GM19240 (cell line): ENCODE measurements at regions not wholly inside any gene's neighbourhood (a gene's known extent, or its start where the extent isn't known, plus 50 kb on each side); places are given as distances from the start of the nearest gene placed in this dataset.

ENCODE experiments used
- DNase-seq: peaks from one replicate; pipeline ENCODE4 v3.0.0; 2011; ENCODE audit warnings: low spot score; ENCODE audit not compliant: insufficient read length

DNA sequence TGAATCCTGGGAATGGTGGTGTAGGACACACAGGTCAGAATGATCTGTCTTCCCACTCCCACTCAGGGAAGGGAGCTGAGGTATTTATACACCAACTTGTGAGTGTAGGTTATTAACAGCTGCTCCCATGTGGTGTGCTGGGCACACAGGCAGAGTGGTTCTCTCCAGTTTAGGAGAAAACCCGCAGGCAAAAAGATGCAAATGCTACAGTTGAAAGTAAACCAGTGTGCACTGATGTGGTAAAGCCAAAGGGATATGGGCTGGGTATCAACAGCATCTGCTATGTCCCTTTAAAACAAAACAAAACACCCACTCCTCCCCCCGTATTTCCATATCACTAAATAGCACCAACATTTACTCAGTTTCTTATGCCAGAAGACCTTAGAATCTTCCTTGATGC, 75.4 kb upstream of the SYT13 start:
- no peak for DNase-seq

DNA sequence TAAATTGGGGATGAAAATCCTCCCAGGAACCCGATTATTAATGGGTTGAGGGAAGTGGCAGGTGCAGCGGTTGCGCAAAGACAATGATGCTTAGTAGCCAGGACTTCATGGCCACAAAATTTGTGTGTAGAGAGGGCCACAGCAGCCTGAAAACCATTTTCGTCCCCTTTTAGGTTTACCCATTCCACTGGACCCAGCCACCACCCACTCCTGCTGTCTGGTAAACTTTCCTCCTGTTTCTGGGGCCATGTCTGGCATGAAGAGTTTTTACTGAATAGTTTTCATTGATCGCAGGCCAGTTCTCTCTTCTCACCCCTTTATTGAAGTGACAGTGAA, 69.5 kb upstream of the SYT13 start:
- no peak for DNase-seq

DNA sequence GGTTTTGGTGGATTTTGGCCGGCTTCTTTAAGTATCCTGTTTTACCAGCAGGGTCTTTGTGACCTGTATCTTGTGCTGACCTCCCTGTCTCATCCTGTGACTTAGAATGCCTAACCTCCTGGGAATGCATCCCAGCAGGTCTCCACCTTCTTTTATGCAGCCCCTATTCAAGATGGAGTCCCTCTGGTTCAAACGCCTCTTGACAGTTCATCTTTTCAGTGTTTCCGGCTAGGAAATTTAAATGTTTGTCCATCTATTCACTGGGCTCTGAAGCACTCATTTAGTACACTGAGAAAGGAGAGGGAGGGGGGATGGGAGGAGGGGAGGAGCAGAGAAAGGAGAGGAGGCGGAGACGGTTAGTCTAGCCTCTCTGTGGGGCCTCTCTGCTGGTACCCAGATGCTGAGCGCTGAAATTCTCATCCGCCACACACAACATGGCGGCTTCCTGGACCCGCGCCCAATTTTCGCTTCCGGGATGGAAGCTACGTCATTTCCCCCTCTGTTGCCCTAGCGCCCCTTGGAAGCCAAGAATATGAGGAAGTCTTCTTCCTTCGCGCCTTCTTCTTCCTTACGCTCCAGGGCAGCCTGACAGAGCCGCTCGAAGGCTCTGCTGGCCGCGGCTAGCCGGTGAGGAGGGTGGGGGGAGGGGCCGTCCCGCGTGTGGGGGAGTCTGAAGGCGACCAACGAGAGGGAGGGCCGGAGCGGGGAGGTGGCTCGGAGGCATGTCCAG, 69.0 kb upstream of the SYT13 start:
- peak; percentile 47 for DNase-seq

DNA sequence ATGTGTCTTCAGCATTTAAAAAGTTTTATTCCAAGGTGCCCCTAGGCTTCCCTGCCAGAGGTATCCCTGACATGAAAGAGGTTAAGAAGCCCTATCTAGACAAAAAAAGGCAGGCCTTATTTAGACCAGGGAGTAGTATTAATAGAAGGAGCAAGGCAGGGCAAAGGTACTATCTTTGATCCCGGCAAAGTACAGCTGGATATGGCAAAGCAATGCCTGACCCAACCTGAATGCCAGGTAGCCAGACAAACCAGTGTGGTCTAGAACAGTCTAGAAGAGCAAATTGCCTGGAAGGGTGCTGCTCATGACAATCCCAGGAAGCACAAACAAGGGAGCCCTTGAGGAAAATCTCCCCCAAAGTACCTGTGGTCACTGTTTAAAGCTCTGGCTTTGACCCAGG, 62.6 kb upstream of the SYT13 start:
- no peak for DNase-seq

- DNase-seq: no peak
These were observed 61.4 kb upstream of the SYT13 start for GRCh38 chr11:45347348-45348082.

DNA sequence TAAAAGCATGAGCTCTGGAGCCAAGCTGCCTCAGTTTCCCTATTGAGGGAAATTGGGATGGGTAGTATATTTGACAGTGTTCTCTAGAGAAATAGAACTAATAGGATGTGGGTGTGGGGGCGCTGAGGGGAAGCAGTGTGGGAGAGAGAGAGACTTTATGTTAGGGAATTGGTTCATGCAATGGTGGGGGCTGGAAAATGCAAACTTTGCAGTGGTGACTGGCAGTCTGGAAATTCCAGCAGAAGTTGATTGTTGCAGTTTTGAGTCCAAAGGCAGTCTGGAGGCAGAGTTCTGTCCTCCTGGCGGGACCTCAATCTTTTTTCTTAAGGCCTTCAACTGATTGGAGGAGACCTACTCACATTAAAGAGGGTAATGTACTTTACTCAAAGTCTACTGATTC, 59.4 kb upstream of the SYT13 start:
- DNase-seq: no peak

DNA sequence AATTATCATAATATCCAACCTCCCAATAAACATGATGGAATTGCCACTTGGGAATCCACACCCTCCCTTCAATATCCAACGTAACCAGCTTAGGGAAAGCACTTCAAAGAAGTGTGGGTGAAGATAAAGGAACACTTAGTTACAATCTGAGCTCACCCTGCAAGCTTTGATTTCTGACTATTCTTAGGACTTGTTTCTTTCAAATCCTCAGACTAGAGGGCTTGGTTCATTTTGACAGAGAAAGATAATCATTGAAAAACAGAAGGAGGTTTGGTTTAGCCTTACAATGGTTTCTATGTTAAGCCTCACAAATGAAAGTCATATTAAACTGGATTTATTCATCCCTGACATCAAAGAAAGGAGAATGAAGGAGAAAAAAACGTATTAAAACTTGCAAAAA, 57.9 kb upstream of the SYT13 start:
- DNase-seq: no peak

DNA sequence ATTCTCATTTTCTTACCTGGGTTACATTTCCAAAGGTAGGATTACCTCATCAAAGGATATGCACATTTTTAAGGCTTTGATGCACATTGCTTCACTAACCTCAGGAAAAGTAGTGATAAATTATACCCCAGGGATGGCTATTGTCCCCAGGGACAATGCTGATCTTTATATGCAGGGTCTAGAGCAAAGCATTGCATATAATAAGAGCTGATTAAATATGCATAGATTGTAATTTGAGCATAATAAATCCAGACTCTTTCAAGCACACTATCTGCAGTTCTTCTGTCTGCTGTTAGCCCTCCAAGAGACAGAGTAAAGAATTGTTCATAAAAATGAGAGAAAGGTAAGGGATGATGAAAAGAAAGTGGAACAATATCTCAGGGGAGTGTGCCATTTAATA, 57.3 kb upstream of the SYT13 start:
- no peak for DNase-seq

DNA sequence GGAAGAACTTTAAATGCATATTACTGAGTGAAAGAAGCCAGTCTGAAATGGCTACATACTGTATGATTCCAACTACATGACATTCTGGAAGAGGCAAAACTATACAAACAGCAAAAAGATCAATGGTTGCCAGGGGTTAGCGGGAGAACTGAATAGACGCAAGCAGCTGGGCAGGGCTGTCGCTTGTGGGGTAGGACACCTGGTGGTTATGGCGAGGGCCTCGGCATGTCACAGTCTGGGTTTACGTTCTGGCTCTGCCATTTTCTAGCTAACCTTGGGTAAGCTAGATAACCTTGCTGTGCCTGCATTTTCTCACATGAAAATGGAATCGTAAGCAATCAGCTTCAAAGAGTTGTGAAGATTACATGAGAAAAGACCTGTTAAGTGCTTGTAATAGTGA, 55.2 kb upstream of the SYT13 start:
- no peak for DNase-seq

DNA sequence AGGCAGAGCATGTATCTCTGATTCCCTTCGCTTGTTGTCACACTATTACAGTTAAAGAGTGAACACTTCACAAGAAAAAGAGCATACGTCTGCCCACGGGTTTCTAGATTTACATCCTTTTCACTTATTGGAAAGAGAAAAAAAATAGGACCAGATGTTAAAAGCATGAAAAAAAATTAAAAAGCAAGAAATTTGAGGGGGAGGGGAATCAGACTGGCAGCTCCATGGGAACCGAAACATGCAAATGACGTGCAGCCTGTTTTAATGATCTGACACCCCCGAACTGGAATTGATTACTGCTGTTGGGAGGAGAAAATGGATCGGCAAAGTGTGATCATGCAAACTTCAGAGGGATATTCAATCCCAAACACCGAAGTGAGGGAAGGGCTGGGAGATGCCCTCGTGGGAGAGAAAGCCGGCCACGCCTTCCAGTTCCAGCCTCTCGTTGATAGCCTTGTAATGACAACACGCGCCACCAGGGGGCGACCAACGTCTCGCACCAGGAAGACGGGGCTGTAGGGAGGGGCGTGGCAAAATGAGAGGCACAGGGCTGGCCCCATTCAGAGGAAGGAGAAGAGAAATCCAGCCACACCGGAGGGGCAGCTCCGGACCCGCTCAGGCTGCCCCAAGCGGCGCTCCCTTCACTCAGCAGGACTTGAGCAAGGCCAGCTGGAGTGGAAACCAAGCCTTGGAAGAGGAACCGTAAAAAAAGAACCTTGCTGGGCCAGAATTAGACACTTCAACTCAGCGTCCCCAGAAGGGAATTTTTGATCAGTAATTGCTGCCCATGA, 53.8 kb upstream of the SYT13 start:
- DNase-seq: peak; percentile 87

DNA sequence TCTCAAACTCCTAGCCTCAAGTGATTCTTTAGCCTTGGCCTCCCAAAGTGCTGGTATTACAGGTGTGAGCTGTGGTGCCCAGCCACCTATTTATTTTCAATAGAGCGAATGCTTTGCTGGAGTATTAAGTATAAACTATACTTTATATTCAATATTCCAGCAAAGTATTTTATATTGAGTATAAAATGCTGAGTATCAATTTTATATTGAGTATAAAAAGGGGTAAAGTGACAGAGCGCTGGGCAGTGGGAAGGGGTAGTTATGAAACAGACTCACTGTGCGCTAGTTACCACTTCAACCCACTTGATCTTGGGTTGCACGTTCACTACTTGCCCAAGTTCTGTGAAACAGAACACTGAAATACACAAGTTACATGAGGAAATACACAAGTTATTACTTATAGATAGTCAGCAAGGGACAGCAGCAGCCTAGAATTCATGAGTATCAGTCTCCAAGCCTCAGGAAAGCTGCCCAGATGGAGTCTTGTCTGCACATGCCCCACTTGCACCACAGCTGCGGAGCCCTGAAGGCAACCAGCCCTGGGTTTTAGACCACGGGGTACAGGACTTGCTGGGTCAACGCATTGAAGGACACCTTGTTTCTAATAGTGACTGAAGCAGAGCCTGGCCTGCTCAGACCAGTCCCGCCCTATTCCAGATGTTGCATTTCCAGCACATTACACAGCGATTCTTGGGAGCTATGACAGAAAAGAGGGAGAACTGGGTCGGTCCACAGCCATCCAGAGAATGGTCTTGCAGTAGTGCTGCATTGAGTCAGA, 51.6 kb upstream of the SYT13 start:
- DNase-seq: no peak

DNA sequence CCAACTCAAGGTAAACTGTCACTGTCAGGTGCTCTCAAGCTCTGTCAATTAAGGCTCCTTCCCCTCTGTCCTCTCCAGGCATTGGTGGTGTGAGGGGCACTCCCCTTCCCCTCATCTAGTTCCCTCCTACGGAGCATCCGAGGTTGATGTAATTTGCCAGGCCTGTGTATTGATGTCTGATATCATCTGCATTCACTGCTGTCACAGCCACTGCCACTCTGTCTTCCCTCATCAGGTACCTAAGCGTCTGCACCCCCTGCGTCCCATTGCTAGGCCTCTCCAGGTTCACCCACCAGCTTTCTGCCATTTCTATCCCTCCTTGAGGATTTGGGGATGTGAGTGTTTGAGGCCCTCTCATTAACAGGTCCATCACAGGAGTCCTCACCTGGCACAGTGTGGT, 50.0 kb upstream of the SYT13 start:
- DNase-seq: no peak
